ENCODE measurements at regions not wholly inside any gene's neighbourhood (a gene's known extent, or its start where the extent isn't known, plus 50 kb on each side); places are given as distances from the start of the nearest gene placed in this dataset.

DNA sequence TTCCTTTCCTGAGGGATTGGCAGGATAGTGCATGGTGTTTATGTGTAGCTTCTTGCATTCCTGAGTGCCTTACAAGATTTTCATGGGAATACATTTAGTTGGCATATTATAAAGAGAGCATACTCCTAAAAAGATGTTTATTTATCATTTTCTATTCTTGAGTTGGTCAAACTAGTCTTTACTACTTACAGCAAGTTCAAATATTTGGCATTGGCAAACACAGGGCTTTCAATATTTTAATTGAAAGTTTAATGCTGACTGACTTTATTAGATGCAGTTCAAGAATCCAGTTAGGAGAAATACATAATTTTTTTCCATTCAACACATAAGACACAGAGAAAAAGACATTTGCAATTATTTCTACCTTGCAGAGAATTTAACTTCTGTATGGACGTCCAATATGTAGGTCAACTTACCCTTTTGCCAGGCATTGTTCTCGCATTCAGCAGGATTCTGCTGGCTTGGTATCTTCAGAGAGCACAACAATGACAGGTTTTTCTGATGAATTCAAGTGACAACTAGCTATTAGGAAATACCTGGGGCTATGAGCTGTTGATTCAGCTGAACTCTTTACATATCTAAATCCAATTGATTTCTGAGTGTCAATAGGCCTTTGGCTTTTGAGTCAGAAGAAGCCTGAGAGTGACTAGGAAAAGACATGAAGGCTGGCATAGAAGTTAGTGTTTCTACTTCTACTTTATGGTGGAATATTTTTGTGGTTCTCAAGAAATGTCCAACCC is 129.6 kb downstream of the LURAP1L start:
- TF ChIP-seq, protein P1, sequence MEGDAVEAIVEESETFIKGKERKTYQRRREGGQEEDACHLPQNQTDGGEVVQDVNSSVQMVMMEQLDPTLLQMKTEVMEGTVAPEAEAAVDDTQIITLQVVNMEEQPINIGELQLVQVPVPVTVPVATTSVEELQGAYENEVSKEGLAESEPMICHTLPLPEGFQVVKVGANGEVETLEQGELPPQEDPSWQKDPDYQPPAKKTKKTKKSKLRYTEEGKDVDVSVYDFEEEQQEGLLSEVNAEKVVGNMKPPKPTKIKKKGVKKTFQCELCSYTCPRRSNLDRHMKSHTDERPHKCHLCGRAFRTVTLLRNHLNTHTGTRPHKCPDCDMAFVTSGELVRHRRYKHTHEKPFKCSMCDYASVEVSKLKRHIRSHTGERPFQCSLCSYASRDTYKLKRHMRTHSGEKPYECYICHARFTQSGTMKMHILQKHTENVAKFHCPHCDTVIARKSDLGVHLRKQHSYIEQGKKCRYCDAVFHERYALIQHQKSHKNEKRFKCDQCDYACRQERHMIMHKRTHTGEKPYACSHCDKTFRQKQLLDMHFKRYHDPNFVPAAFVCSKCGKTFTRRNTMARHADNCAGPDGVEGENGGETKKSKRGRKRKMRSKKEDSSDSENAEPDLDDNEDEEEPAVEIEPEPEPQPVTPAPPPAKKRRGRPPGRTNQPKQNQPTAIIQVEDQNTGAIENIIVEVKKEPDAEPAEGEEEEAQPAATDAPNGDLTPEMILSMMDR (IDR thresholded peaks at IDR 0.05), result no peak
- TF ChIP-seq EP300 (IDR thresholded peaks at IDR 0.05), result no peak
